ENCODE measurements at regions not wholly inside any gene's neighbourhood (a gene's known extent, or its start where the extent isn't known, plus 50 kb on each side); places are given as distances from the start of the nearest gene placed in this dataset.
"Not testable (repeated sequence)": the region's sequence is repeated elsewhere in the genome, so short reads cannot be mapped to it uniquely, and the experiment has no call there.

- not testable (repeated sequence) for DNase-seq (ENCODE audit: low read depth in 4 of 4, low spot score in 1 of 4)
Observed at GRCh38 chr5:99471178-99471577, 542.4 kb upstream of the CHD1 start.

GRCh38 chr5:99470636-99471035, 541.8 kb upstream of the CHD1 start:
- not testable (repeated sequence) for DNase-seq (ENCODE audit: low read depth in 4 of 4, low spot score in 1 of 4)

- DNase-seq (ENCODE audit: low read depth in 4 of 4, low spot score in 1 of 4): no peak
Observed at GRCh38 chr5:99460701-99461100, 531.9 kb upstream of the CHD1 start.

DNA sequence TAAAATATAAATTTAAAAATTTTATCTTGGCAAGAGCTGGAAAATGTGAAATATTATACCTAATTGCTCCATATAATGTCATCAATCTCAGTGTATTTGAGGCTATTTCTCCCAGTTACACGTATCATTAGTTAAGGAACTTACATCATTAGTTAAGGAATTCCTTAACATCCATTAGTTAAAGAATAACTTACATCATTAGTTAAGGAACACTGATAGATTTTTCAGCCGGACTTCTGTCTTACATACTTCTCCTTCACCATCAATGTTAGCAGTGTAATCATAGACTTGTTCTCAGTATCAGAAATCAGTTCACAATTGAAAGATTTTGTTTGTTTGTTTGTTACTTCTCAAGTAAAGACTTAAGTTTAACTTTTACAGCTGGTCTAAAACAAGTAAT, 524.4 kb upstream of the CHD1 start:
- no peak for DNase-seq (ENCODE audit: low read depth in 4 of 4, low spot score in 1 of 4)

DNA sequence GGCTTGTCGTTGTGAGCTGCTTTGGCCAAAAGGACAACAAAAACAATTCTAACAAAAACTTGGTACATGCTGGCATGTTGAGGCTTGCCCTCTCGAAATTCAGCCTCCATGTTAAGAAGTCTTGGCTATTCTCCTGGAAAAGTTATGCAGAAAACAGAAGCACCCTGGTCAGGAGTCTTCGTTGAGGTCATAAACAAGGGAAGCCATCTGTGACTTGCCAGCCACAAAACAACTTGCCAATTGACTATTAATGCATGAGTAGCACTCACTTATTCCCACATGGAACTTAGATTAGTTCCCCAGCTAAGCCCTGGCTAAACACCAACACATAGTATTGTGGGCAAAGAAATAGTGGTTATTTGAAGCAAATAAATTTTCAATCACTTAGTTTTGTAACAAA, 521.0 kb upstream of the CHD1 start:
- no peak for DNase-seq (ENCODE audit: low read depth in 4 of 4, low spot score in 1 of 4)

DNA sequence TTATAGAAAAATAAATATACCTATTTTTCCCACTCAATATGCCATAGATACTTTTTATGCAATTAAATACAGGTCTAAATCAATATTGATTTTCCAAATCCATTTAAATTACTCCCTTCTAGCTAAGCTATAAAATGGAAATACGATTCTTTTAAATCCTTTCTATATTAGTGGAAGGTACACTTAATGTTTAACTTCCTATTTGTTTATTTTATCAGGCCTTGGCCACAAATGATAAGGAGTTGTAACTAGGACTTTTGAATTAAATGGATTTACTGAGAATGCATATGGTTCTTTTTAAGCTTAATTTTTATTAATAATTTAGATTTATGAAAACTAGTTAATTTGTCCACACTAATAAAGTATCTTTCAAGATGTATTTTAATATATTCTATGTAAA, 517.0 kb upstream of the CHD1 start:
- DNase-seq (ENCODE audit: low read depth in 4 of 4, low spot score in 1 of 4): no peak

DNA sequence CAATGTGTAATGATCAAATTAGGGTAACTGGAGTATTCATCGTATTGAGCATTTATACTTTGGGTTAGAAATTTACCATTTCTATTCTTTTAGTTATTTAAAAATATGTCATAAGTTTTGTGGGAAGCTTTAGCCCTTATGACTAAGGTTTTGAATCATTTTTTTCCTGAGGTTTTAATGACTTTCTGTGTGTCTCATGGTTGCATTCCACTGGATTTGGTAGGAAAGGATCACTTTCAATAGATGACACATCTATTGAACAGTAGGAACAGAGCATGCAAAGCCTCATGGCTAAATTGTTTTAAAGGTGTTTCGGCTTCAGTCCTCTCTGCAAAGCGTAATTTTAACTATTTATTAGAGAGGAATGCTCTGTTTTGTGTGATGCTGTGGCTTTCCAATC, 512.4 kb upstream of the CHD1 start:
- no peak for DNase-seq (ENCODE audit: low read depth in 4 of 4, low spot score in 1 of 4)

GRCh38 chr5:99438619-99439018, 509.8 kb upstream of the CHD1 start:
- DNase-seq (ENCODE audit: low read depth in 4 of 4, low spot score in 1 of 4): no peak

- DNase-seq (ENCODE audit: low read depth in 4 of 4, low spot score in 1 of 4): no peak
Observed at GRCh38 chr5:99437986-99438385, 509.2 kb upstream of the CHD1 start.

DNA sequence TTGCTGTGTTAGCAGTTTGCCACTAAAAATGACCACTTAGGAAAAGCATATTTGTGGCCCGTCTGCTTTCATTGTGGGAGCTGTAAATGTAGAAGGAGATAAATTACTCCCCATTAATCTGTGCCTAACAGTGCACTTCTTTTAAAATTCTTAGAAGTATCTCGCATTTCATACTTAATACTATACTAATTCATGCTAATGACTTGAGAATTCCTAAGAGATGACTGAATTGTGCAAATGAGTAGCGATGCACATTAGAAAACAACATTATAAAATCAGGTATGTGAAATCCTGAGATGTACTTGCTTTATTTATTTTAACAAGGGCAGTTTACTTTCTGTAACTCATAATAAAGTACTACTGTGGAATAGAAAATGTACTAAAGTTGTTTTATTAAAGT, 494.6 kb upstream of the CHD1 start:
- DNase-seq (ENCODE audit: low read depth in 4 of 4, low spot score in 1 of 4): not testable (repeated sequence)

DNA sequence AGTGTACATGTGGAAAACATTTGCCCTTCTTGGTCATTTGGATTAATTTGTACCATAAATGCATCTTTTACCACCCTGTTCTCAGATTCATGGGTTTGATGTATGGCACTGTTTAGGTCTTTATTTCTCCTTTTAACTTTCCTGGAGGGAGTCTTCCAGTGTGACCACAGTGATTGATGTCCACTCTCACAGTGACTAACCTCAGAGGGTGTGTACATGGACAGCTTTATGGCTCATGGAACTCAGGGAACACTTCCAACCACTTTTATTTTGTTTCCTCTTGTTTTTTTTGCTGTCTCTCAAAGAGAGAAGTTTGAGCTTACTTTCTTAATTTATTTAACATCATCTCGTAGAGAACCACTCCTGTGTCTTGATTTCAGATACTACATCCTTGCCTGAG, 489.8 kb upstream of the CHD1 start:
- not testable (repeated sequence) for DNase-seq (ENCODE audit: low read depth in 4 of 4, low spot score in 1 of 4)

DNA sequence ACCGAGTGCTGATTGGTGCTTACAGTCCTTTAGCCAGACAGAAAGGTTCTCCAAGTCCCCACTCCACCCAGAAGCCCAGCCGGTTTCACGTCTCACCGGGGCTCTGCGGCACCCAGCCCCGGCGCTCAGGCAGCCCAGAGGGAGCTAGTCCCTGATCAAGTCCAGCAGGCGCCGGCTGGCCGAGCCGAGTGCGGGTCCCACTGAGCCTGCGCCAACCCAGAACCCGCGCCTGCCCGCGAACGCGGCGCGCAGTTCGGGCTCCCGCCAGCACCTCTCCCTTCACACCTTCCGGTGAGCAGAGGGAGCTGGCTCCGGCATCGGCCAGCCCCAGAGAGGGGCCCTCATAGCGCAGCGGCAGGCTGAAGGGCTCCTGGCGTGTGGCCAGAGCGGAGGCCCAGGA, 481.6 kb upstream of the CHD1 start:
- not testable (repeated sequence) for DNase-seq (ENCODE audit: low read depth in 4 of 4, low spot score in 1 of 4)

- DNase-seq (ENCODE audit: low read depth in 4 of 4, low spot score in 1 of 4): not testable (repeated sequence)
Observed at GRCh38 chr5:99404764-99405302, 476.0 kb upstream of the CHD1 start.

GRCh38 chr5:99400571-99400970, 471.8 kb upstream of the CHD1 start:
- DNase-seq (ENCODE audit: low read depth in 4 of 4, low spot score in 1 of 4): not testable (repeated sequence)

- DNase-seq (ENCODE audit: low read depth in 4 of 4, low spot score in 1 of 4): no peak
Observed at GRCh38 chr5:99398976-99399375, 470.2 kb upstream of the CHD1 start.

- no peak for DNase-seq (ENCODE audit: low read depth in 4 of 4, low spot score in 1 of 4)
Observed at GRCh38 chr5:99386406-99387077, 457.7 kb upstream of the CHD1 start.

- DNase-seq (ENCODE audit: low read depth in 4 of 4, low spot score in 1 of 4): no peak
Observed at GRCh38 chr5:99379187-99379586, 450.4 kb upstream of the CHD1 start.

GRCh38 chr5:99378443-99378842, 449.6 kb upstream of the CHD1 start:
- no peak for DNase-seq (ENCODE audit: low read depth in 4 of 4, low spot score in 1 of 4)

GRCh38 chr5:99369797-99370593, 441.2 kb upstream of the CHD1 start:
- DNase-seq (ENCODE audit: low read depth in 4 of 4, low spot score in 1 of 4): no peak

DNA sequence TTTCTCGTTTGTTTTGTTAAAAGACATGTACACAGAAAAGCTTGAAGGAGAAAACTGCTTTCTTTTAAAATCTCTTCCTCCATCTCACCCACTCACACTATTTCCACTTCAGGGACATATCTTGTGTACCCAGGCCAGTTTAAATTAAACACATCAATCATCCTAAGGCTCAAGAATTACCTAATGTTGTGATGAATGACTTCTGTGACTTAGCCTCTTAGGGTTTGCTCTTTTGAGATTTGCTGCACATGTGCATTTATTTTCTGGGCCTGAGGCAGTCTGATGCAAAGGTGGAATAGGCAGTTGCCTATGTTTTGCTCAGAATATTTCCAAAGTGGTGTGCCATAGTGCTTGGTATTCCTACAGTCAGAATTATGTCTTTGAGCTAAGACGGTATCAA, 439.9 kb upstream of the CHD1 start:
- no peak for DNase-seq (ENCODE audit: low read depth in 4 of 4, low spot score in 1 of 4)

DNA sequence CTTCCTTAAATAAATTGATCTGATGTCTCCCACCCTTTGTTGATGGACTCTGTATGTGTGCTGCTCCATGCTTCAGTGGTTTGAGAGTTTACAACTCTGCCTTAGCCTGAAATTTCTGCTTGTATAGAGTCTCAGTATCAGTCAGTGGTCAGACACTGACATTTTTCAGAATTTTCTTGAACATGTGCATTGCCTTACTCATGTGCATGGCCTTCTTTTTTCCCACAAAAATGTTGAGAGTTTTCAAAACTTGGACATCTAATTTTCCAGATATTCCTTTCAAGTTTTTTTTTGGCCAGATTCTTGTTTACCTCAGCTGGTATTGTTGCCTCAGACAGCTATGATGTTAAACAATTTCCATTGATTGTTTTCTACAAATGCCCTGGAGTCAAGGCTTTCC, 427.1 kb upstream of the CHD1 start:
- DNase-seq (ENCODE audit: low read depth in 4 of 4, low spot score in 1 of 4): no peak

GRCh38 chr5:99349787-99350186, 421.0 kb upstream of the CHD1 start:
- no peak for DNase-seq (ENCODE audit: low read depth in 4 of 4, low spot score in 1 of 4)

Measured in stimulated activated CD4-positive, alpha-beta T cell treated with anti-CD3 and anti-CD28 coated beads, Interleukin-1b, Interleukin-23, amount 100 ng/mL, for 24 hours (primary cell).